ENCODE measurements at regions not wholly inside any gene's neighbourhood (a gene's known extent, or its start where the extent isn't known, plus 50 kb on each side); places are given as distances from the start of the nearest gene placed in this dataset.
"Not testable (repeated sequence)": the region's sequence is repeated elsewhere in the genome, so short reads cannot be mapped to it uniquely, and the experiment has no call there.

DNA sequence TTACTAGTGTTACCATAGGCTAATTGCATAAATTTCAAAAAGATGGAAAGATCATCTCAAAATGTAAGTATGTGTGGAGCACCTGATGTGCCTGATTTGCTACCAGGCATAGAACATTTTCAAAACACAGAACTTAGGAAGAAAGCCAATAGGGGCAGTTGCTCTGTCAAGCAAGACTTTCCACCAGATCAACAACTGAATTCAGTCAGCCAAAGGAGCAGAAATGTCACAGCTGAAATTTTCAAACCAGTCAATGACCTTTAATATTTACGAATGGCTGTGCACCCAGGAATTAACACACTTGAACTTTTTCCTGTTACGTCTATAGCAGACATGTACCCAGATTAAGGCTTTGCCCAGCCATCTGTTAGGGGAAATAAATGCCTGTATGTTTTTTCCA is 452.8 kb upstream of the PTGER4 start:
- no peak overlapping the region for H3K23ac ChIP-seq (ENCODE audit: insufficient read length, low read depth, low read length)
- Mint-ChIP-seq H3K4me1 (peaks cover 10 to 14% of the 10 kb centered on the region in 2 experiments; a peak in 3 of 4 replicates), H3K9me3 (no peaks in the 10 kb centered on the region), H3K36me3 (ENCODE audit: insufficient read depth in 1 of 3, low read depth in 3 of 3) (no peaks in the 10 kb centered on the region), H3K27me3 (ENCODE audit: low read depth) (no peaks in the 10 kb centered on the region), H3K4me3 (no peak overlapping the region), H3K27ac (no peak overlapping the region)
- H3K4ac ChIP-seq (ENCODE audit: low read depth, low read length): no peak overlapping the region
- H3T11ph ChIP-seq (ENCODE audit: low read length): no peak overlapping the region
- no peak overlapping the region for H4K5ac ChIP-seq (ENCODE audit: insufficient read length, low read depth, low read length)
- DNase-seq: no peak
- H3K56ac ChIP-seq (ENCODE audit: insufficient read length, low read depth, low read length): no peak overlapping the region
- WGBS (ENCODE audit: extremely low coverage, insufficient read length, low lambda C conversion rate): no CpG with 5 or more reads among the region's 2 CpGs
- H2BK15ac ChIP-seq (ENCODE audit: low read depth, low read length): no peak overlapping the region
- H3K14ac ChIP-seq (ENCODE audit: insufficient read depth, low read length): no peak overlapping the region
- H3K79me1 ChIP-seq (ENCODE audit: insufficient read depth, low read depth, low read length, poor library complexity, severe bottlenecking): no peaks in the 10 kb centered on the region
- no peak overlapping the region for H2BK12ac ChIP-seq (ENCODE audit: insufficient read length, low read depth, low read length)
- no peak overlapping the region for H2AFZ ChIP-seq (ENCODE audit: low read length)
- no peaks in the 10 kb centered on the region for H3K4me1 ChIP-seq (ENCODE audit: insufficient read depth, low read length)
- H3K4me2 ChIP-seq (ENCODE audit: insufficient read depth, insufficient read length, low read length): no peak overlapping the region
- H2BK20ac ChIP-seq (ENCODE audit: low read depth, low read length, poor library complexity, severe bottlenecking): no peak overlapping the region
- H4K91ac ChIP-seq (ENCODE audit: insufficient read length, low read depth, low read length): no peak overlapping the region
- TF ChIP-seq, protein P1, sequence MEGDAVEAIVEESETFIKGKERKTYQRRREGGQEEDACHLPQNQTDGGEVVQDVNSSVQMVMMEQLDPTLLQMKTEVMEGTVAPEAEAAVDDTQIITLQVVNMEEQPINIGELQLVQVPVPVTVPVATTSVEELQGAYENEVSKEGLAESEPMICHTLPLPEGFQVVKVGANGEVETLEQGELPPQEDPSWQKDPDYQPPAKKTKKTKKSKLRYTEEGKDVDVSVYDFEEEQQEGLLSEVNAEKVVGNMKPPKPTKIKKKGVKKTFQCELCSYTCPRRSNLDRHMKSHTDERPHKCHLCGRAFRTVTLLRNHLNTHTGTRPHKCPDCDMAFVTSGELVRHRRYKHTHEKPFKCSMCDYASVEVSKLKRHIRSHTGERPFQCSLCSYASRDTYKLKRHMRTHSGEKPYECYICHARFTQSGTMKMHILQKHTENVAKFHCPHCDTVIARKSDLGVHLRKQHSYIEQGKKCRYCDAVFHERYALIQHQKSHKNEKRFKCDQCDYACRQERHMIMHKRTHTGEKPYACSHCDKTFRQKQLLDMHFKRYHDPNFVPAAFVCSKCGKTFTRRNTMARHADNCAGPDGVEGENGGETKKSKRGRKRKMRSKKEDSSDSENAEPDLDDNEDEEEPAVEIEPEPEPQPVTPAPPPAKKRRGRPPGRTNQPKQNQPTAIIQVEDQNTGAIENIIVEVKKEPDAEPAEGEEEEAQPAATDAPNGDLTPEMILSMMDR (conservative IDR thresholded peaks at IDR 0.05): no peak
- H3K27ac ChIP-seq (ENCODE audit: insufficient read length, low read depth, low read length): no peak overlapping the region
- H2BK120ac ChIP-seq (ENCODE audit: low read depth, low read length, poor library complexity, severe bottlenecking): no peak overlapping the region
- no peak overlapping the region for H2BK5ac ChIP-seq (ENCODE audit: insufficient read length, low read length)
- H3K9me3 ChIP-seq (ENCODE audit: control insufficient read depth, low read depth, low read length): no peaks in the 10 kb centered on the region
- no peaks in the 10 kb centered on the region for H3K23me2 ChIP-seq (ENCODE audit: insufficient read length, low read depth, low read length, poor library complexity, severe bottlenecking)
- H3K9ac ChIP-seq (ENCODE audit: extremely low read depth, insufficient read length, low read length): no peak overlapping the region
- no peaks in the 10 kb centered on the region for H3K79me2 ChIP-seq (ENCODE audit: insufficient read depth, low read length)
- no peaks in the 10 kb centered on the region for H3K27me3 ChIP-seq (ENCODE audit: insufficient read depth, low read length)
- H4K8ac ChIP-seq (replicated peaks; ENCODE audit: insufficient read length, low read depth, low read length): no peak overlapping the region
- H3K18ac ChIP-seq (ENCODE audit: insufficient read length, low read depth, low read length): no peak overlapping the region
- H2AK5ac ChIP-seq (ENCODE audit: insufficient read length, low read length): no peak overlapping the region
- H4K20me1 ChIP-seq (ENCODE audit: control insufficient read depth, insufficient read depth, insufficient read length): no peaks in the 10 kb centered on the region

- not testable (repeated sequence) for H3K56ac ChIP-seq (ENCODE audit: insufficient read length, low read depth, low read length); H2AK5ac ChIP-seq (ENCODE audit: insufficient read length, low read length); H3K23me2 ChIP-seq (ENCODE audit: insufficient read length, low read depth, low read length, poor library complexity, severe bottlenecking); H2AFZ ChIP-seq (ENCODE audit: low read length); H3K79me2 ChIP-seq (ENCODE audit: insufficient read depth, low read length); H3K27ac ChIP-seq (ENCODE audit: insufficient read length, low read depth, low read length); H3K4me2 ChIP-seq (ENCODE audit: insufficient read depth, insufficient read length, low read length); H4K91ac ChIP-seq (ENCODE audit: insufficient read length, low read depth, low read length); H3K14ac ChIP-seq (ENCODE audit: insufficient read depth, low read length); H2BK120ac ChIP-seq (ENCODE audit: low read depth, low read length, poor library complexity, severe bottlenecking); H3K27me3 ChIP-seq (ENCODE audit: insufficient read depth, low read length); H3K9ac ChIP-seq (ENCODE audit: extremely low read depth, insufficient read length, low read length); H4K8ac ChIP-seq (replicated peaks; ENCODE audit: insufficient read length, low read depth, low read length); H2BK12ac ChIP-seq (ENCODE audit: insufficient read length, low read depth, low read length); H3K9me3 Mint-ChIP-seq; H4K20me1 ChIP-seq (ENCODE audit: control insufficient read depth, insufficient read depth, insufficient read length); H3K18ac ChIP-seq (ENCODE audit: insufficient read length, low read depth, low read length); H3K27me3 Mint-ChIP-seq (ENCODE audit: low read depth); H4K5ac ChIP-seq (ENCODE audit: insufficient read length, low read depth, low read length); DNase-seq; H2BK5ac ChIP-seq (ENCODE audit: insufficient read length, low read length); H3K79me1 ChIP-seq (ENCODE audit: insufficient read depth, low read depth, low read length, poor library complexity, severe bottlenecking); H3K4ac ChIP-seq (ENCODE audit: low read depth, low read length); H3K23ac ChIP-seq (ENCODE audit: insufficient read length, low read depth, low read length); H3K4me3 Mint-ChIP-seq; H3T11ph ChIP-seq (ENCODE audit: low read length); H3K27ac Mint-ChIP-seq; H3K36me3 Mint-ChIP-seq (ENCODE audit: insufficient read depth in 1 of 3, low read depth in 3 of 3); H3K4me1 ChIP-seq (ENCODE audit: insufficient read depth, low read length); H2BK20ac ChIP-seq (ENCODE audit: low read depth, low read length, poor library complexity, severe bottlenecking); H3K9me3 ChIP-seq (ENCODE audit: control insufficient read depth, low read depth, low read length); H2BK15ac ChIP-seq (ENCODE audit: low read depth, low read length)
- H3K4me1 Mint-ChIP-seq: peaks cover 10 to 14% of the 10 kb centered on the region in 2 experiments; a peak in 3 of 4 replicates
- no CpG with 5 or more reads among the region's 2 CpGs for WGBS (ENCODE audit: extremely low coverage, insufficient read length, low lambda C conversion rate)
These were observed 454.6 kb upstream of the PTGER4 start for GRCh38 chr5:40225147-40225546.

All from H9 (cell line).